ENCODE measurements at regions not wholly inside any gene's neighbourhood (a gene's known extent, or its start where the extent isn't known, plus 50 kb on each side); places are given as distances from the start of the nearest gene placed in this dataset.

GRCh38 chr6:14442242-14442641, 324.7 kb downstream of the CD83 start:
- H4K20me1 ChIP-seq (ENCODE audit: control insufficient read depth, extremely low read depth, insufficient read depth, low read length): no peaks in the 10 kb centered on the region
- H3K4me1 ChIP-seq (ENCODE audit: control insufficient read depth, extremely low read depth, insufficient read depth, low read length): peaks cover 2% of the 10 kb centered on the region
- H3K27ac ChIP-seq (ENCODE audit: insufficient read depth, low read length): no peak overlapping the region
- no peak overlapping the region for H3K4me2 ChIP-seq (ENCODE audit: extremely low read depth, insufficient read depth, low read length)
- no peaks in the 10 kb centered on the region for H3K79me2 ChIP-seq (ENCODE audit: control insufficient read depth, insufficient read depth, low read length)
- TF ChIP-seq CTCF (conservative IDR thresholded peaks at IDR 0.05 in 1 of 2, IDR thresholded peaks at IDR 0.05 in 1 of 2; ENCODE audit: low read depth in 1 of 2, low read length in 2 of 2) (no peak), EZH2 (IDR thresholded peaks at IDR 0.05; ENCODE audit: low read length, missing control alignments) (no peak)
- DNase-seq (ENCODE audit: low read depth in 2 of 2): no peak
- no peak overlapping the region for H3K9ac ChIP-seq (ENCODE audit: insufficient read depth, low read length)
- H3K36me3 ChIP-seq (ENCODE audit: control insufficient read depth, insufficient read depth, low read length): no peaks in the 10 kb centered on the region
- no peak overlapping the region for H2AFZ ChIP-seq (ENCODE audit: low read length)
- H3K9me3 ChIP-seq (ENCODE audit: control insufficient read depth, insufficient read depth, low read depth, low read length): no peaks in the 10 kb centered on the region
- no peak overlapping the region for H3K4me3 ChIP-seq (replicated peaks in 1 of 4; ENCODE audit: control extremely low read depth in 1 of 4, insufficient read depth in 1 of 4, low read depth in 3 of 4, low read length in 4 of 4)
- H3K27me3 ChIP-seq (ENCODE audit: control insufficient read depth, insufficient read depth, low read length): no peaks in the 10 kb centered on the region

GRCh38 chr6:14443629-14444268, 326.2 kb downstream of the CD83 start:
- no peaks in the 10 kb centered on the region for H3K79me2 ChIP-seq (ENCODE audit: control insufficient read depth, insufficient read depth, low read length)
- no peak overlapping the region for H3K27ac ChIP-seq (ENCODE audit: insufficient read depth, low read length)
- H3K36me3 ChIP-seq (ENCODE audit: control insufficient read depth, insufficient read depth, low read length): no peaks in the 10 kb centered on the region
- no peak for DNase-seq (ENCODE audit: low read depth in 2 of 2)
- H3K9me3 ChIP-seq (ENCODE audit: control insufficient read depth, insufficient read depth, low read depth, low read length): no peaks in the 10 kb centered on the region
- H3K4me2 ChIP-seq (ENCODE audit: extremely low read depth, insufficient read depth, low read length): no peak overlapping the region
- no peak for TF ChIP-seq CTCF (conservative IDR thresholded peaks at IDR 0.05 in 1 of 2, IDR thresholded peaks at IDR 0.05 in 1 of 2; ENCODE audit: low read depth in 1 of 2, low read length in 2 of 2)
- TF ChIP-seq EZH2 (IDR thresholded peaks at IDR 0.05; ENCODE audit: low read length, missing control alignments): no peak
- no peak overlapping the region for H2AFZ ChIP-seq (ENCODE audit: low read length)
- H4K20me1 ChIP-seq (ENCODE audit: control insufficient read depth, extremely low read depth, insufficient read depth, low read length): no peaks in the 10 kb centered on the region
- H3K27me3 ChIP-seq (ENCODE audit: control insufficient read depth, insufficient read depth, low read length): no peaks in the 10 kb centered on the region
- H3K4me1 ChIP-seq (ENCODE audit: control insufficient read depth, extremely low read depth, insufficient read depth, low read length): peaks cover 2% of the 10 kb centered on the region
- no peak overlapping the region for H3K4me3 ChIP-seq (replicated peaks in 1 of 4; ENCODE audit: control extremely low read depth in 1 of 4, insufficient read depth in 1 of 4, low read depth in 3 of 4, low read length in 4 of 4)
- H3K9ac ChIP-seq (ENCODE audit: insufficient read depth, low read length): no peak overlapping the region

- no peak for DNase-seq (ENCODE audit: low read depth in 2 of 2)
- TF ChIP-seq EZH2 (IDR thresholded peaks at IDR 0.05; ENCODE audit: low read length, missing control alignments) (no peak), CTCF (conservative IDR thresholded peaks at IDR 0.05 in 1 of 2, IDR thresholded peaks at IDR 0.05 in 1 of 2; ENCODE audit: low read depth in 1 of 2, low read length in 2 of 2) (no peak)
- H4K20me1 ChIP-seq (ENCODE audit: control insufficient read depth, extremely low read depth, insufficient read depth, low read length): no peaks in the 10 kb centered on the region
- no peaks in the 10 kb centered on the region for H3K27me3 ChIP-seq (ENCODE audit: control insufficient read depth, insufficient read depth, low read length)
- no peaks in the 10 kb centered on the region for H3K36me3 ChIP-seq (ENCODE audit: control insufficient read depth, insufficient read depth, low read length)
- H3K4me3 ChIP-seq (replicated peaks in 1 of 4; ENCODE audit: control extremely low read depth in 1 of 4, insufficient read depth in 1 of 4, low read depth in 3 of 4, low read length in 4 of 4): no peak overlapping the region
- H3K4me1 ChIP-seq (ENCODE audit: control insufficient read depth, extremely low read depth, insufficient read depth, low read length): peaks cover 2% of the 10 kb centered on the region
- H3K27ac ChIP-seq (ENCODE audit: insufficient read depth, low read length): no peak overlapping the region
- no peak overlapping the region for H3K9ac ChIP-seq (ENCODE audit: insufficient read depth, low read length)
- H3K4me2 ChIP-seq (ENCODE audit: extremely low read depth, insufficient read depth, low read length): no peak overlapping the region
- H3K79me2 ChIP-seq (ENCODE audit: control insufficient read depth, insufficient read depth, low read length): no peaks in the 10 kb centered on the region
- no peaks in the 10 kb centered on the region for H3K9me3 ChIP-seq (ENCODE audit: control insufficient read depth, insufficient read depth, low read depth, low read length)
- H2AFZ ChIP-seq (ENCODE audit: low read length): no peak overlapping the region
These were observed 326.9 kb downstream of the CD83 start for GRCh38 chr6:14444295-14444972.
